Stimulated activated CD8-positive, alpha-beta memory T cell treated with anti-CD3 and anti-CD28 coated beads, Interleukin-4, amount 100 ng/mL, for 4 hours (primary cell): ENCODE measurements at regions not wholly inside any gene's neighbourhood (a gene's known extent, or its start where the extent isn't known, plus 50 kb on each side); places are given as distances from the start of the nearest gene placed in this dataset.

ENCODE experiments used
- DNase-seq, 2 donors: peaks; one replicate each; pipeline ENCODE4 v3.0.0-alpha.2; 2020; ENCODE audit warnings: low read depth in 2 of 2, low spot score in 1 of 2

- no peak for DNase-seq
These were observed 210.9 kb downstream of the ESM1 start for GRCh38 chr5:54774281-54775170.

- no peak for DNase-seq
These were observed 212.7 kb downstream of the ESM1 start for GRCh38 chr5:54772684-54773083.

- no peak for DNase-seq
These were observed 213.2 kb downstream of the ESM1 start for GRCh38 chr5:54772231-54772630.

GRCh38 chr5:54769746-54770145 lies 215.6 kb downstream of the ESM1 start:
- no peak for DNase-seq

- DNase-seq: no peak
These were observed 216.3 kb downstream of the ESM1 start for GRCh38 chr5:54769072-54769471.

GRCh38 chr5:54766748-54767147 lies 218.6 kb downstream of the ESM1 start:
- no peak for DNase-seq

- no peak for DNase-seq
These were observed 220.0 kb downstream of the ESM1 start for GRCh38 chr5:54765165-54766028.

- DNase-seq: no peak
These were observed 221.0 kb downstream of the ESM1 start for GRCh38 chr5:54764102-54765090.

GRCh38 chr5:54761213-54761701 lies 224.1 kb downstream of the ESM1 start:
- no peak for DNase-seq

GRCh38 chr5:54760182-54760935 lies 225.0 kb downstream of the ESM1 start:
- no peak for DNase-seq

- DNase-seq: no peak
These were observed 227.4 kb downstream of the ESM1 start for GRCh38 chr5:54758038-54758437.

- DNase-seq: no peak
These were observed 227.9 kb downstream of the ESM1 start for GRCh38 chr5:54757541-54757940.

GRCh38 chr5:54756796-54757402 lies 228.5 kb downstream of the ESM1 start:
- no peak for DNase-seq

GRCh38 chr5:54756301-54756700 lies 229.1 kb downstream of the ESM1 start:
- DNase-seq: no peak

- DNase-seq: no peak
These were observed 230.5 kb downstream of the ESM1 start for GRCh38 chr5:54754878-54755277.

- no peak for DNase-seq
These were observed 231.0 kb downstream of the ESM1 start for GRCh38 chr5:54754420-54754819.

GRCh38 chr5:54753753-54754152 lies 231.6 kb downstream of the ESM1 start:
- DNase-seq: no peak

- DNase-seq: no peak
These were observed 232.4 kb downstream of the ESM1 start for GRCh38 chr5:54753034-54753433.

- DNase-seq: no peak
These were observed 231.0 kb downstream of the SNX18 start for GRCh38 chr5:54748527-54748926.
